ENCODE measurements at regions not wholly inside any gene's neighbourhood (a gene's known extent, or its start where the extent isn't known, plus 50 kb on each side); places are given as distances from the start of the nearest gene placed in this dataset.
"Not testable (repeated sequence)": the region's sequence is repeated elsewhere in the genome, so short reads cannot be mapped to it uniquely, and the experiment has no call there.

DNA sequence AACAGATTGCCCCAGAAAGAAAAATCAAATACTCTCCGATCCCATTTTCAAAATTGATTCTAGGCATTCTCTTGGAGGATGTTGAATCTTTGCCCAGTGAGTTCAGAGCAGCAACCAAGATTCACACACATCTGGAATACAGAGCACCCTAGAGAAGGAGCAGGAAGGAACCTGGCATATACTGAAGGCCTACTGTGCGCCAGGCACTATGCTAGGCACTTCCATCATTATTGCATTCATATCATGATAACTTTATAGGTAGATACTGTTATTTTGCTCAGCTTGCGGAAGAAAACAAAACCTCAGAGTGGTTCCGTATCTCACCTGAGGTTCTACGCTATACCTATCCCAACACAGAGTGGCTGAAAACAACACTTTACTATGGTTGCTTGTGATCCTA lies 160.3 kb upstream of the SERTAD2 start:
- no peak overlapping the region for H3K4me3 ChIP-seq (replicated peaks; ENCODE audit: low read depth, low read length)
- TF ChIP-seq, protein P1, sequence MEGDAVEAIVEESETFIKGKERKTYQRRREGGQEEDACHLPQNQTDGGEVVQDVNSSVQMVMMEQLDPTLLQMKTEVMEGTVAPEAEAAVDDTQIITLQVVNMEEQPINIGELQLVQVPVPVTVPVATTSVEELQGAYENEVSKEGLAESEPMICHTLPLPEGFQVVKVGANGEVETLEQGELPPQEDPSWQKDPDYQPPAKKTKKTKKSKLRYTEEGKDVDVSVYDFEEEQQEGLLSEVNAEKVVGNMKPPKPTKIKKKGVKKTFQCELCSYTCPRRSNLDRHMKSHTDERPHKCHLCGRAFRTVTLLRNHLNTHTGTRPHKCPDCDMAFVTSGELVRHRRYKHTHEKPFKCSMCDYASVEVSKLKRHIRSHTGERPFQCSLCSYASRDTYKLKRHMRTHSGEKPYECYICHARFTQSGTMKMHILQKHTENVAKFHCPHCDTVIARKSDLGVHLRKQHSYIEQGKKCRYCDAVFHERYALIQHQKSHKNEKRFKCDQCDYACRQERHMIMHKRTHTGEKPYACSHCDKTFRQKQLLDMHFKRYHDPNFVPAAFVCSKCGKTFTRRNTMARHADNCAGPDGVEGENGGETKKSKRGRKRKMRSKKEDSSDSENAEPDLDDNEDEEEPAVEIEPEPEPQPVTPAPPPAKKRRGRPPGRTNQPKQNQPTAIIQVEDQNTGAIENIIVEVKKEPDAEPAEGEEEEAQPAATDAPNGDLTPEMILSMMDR (IDR thresholded peaks at IDR 0.05; ENCODE audit: low read length, missing control alignments), result no peak
- no peak for DNase-seq (ENCODE audit: low read depth)

DNA sequence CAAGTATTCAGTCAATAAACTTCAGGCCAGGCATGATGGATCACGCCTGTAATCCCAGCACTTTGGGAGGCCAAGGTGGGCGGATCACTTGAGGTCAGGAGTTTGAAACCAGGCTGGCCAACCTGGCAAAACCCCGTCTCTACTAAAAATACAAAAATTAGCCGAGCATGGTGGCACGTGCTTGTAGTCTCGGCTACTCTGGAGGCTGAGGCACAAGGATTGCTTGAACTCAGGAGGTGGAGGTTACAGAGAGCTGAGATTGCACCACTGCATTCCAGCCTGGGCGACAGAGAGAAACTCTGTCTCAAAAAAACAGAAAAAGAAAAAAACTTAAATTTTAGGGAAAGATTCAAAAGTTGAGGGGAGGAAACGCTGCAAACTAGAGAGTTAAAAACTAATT lies 162.8 kb upstream of the SERTAD2 start:
- H3K4me3 ChIP-seq (replicated peaks; ENCODE audit: low read depth, low read length); DNase-seq (ENCODE audit: low read depth): not testable (repeated sequence)

DNA sequence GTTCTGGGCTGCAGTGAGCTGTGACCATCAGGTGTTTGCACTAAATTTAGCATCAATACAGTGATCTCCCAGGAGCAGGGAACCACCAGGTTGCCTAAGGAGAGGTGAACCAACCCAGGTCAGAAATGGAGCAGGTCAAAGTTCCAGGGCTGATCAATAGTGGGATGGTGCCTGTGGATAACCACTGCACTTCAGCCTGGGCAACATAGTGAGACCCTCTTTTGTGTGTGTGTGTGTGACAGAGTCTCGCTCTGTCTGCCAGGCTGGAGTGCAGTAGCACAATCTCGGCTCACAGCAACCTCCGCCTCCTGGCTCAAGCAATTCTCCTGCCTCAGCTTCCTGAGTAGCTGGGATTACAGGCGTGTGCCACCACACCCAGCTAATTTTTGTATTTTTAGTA lies 163.7 kb upstream of the SERTAD2 start:
- no peak overlapping the region for H3K4me3 ChIP-seq (replicated peaks; ENCODE audit: low read depth, low read length)
- TF ChIP-seq, protein P1 (IDR thresholded peaks at IDR 0.05; ENCODE audit: low read length, missing control alignments), result no peak
- DNase-seq (ENCODE audit: low read depth), result no peak

DNA sequence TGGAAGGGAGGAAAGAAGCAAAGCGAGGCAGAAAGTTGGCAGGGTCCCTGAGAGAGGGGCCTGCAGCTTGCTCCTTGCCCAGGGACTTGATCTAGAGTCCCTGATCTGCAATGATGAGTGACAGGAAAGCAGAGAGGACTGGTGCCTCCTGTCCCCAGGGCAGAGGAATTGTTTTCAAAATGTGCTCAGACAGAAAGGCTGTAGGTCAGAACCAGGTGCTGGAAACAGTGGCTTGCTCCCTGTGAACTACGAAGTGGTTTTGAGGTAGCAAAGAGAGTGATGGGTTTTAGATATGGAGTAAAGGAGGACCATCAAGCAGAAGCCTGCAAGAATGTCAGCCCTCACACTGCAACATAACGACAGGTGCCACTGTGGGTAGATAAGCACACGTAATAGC lies 164.9 kb upstream of the SERTAD2 start:
- no peak overlapping the region for H3K4me3 ChIP-seq (replicated peaks; ENCODE audit: low read depth, low read length)
- DNase-seq (ENCODE audit: low read depth), result no peak
- TF ChIP-seq, protein P1 (IDR thresholded peaks at IDR 0.05; ENCODE audit: low read length, missing control alignments), result no peak

DNA sequence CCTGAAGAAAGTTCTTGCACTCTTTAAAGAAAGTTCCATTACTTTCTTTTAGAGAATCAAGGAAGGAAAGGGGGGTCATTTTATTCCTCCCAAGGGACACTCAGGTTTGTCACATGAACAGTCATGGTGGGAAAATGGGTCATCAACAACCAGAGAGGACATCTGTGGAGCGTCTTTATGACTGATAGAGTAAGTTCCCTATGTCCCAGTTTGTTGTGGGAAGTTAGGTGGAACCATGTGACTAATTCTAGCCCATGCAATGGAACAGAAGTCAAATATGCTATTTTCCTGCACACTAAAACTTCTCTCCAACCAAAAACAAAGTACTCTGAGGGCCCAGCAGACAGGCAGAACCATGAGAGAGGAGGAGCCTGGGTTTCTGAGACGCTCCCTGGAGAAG lies 165.6 kb upstream of the SERTAD2 start:
- no peak overlapping the region for H3K4me3 ChIP-seq (replicated peaks; ENCODE audit: low read depth, low read length)
- DNase-seq (ENCODE audit: low read depth), result no peak
- TF ChIP-seq, protein P1 (IDR thresholded peaks at IDR 0.05; ENCODE audit: low read length, missing control alignments), result no peak

DNA sequence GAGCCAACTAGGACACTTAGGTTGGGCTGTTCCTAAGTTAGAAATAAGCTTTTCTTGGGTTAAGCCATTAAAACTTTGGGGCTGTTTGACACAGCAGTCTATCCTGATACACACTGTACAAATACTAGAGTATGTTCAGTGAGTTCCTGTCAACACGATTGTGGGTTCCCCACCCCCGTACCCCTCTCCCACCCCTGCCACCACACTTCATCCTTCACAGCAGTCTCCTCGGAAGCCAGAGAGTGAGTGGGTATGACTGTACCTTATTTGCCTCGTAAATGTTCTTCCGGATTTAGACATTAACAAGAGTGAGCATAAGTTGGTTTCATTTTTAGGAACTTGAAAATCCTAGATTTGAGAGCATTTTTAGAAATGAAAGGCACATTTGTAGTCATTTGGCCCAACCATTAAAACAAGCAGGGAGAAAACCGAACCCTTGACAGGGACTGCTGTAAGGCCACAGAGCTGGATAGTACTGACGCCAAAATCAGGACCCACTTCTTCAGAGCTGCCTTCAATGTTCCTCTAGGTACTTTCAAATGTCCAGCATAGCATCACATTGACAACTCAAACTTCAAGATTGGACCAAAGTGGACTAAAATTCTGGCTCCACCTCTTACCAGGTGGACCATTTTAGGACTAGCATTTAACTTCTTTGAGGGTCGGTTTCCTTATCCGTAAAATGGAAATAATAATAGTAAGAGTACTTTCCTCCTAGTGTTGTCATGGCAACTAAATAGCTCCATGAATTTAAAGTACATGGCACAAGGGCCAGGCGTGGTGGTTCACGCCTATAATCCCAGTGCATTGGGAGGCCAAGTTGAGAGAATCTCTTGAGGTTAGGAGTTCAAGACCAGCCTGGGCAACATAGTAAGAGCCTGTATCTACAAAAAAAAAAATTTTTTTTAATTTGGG lies 166.3 kb upstream of the SERTAD2 start:
- DNase-seq (ENCODE audit: low read depth), result no peak
- H3K4me3 ChIP-seq (replicated peaks; ENCODE audit: low read depth, low read length), result no peak overlapping the region

DNA sequence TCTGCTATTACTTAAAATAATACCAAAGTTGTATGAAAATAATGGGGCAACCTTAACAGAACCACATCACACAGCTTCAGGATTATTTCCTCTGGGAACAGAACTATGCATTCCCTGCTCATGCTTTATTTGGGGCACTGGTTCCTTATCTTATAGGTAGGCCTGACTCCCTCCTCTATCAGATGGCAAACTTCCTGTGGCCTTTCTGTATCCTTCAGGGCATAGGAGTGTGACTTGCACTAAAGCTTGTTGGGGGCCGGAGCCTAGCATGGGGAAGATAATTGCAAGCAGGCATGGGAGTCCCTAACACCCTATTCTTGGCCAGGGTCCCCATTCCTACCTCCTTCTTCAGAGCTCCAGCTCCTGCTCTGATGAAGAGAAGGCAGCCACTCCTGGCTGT lies 167.2 kb upstream of the SERTAD2 start:
- no peak for DNase-seq (ENCODE audit: low read depth)
- H3K4me3 ChIP-seq (replicated peaks; ENCODE audit: low read depth, low read length), result no peak overlapping the region
- TF ChIP-seq, protein P1 (IDR thresholded peaks at IDR 0.05; ENCODE audit: low read length, missing control alignments), result no peak

More for the DNA sequence above, 166.3 kb upstream of the SERTAD2 start:
- TF ChIP-seq, protein P1 (IDR thresholded peaks at IDR 0.05; ENCODE audit: low read length, missing control alignments), result no peak

Data from fibroblast of pulmonary artery (primary cell).